ENCODE measurements at regions not wholly inside any gene's neighbourhood (a gene's known extent, or its start where the extent isn't known, plus 50 kb on each side); places are given as distances from the start of the nearest gene placed in this dataset.

DNA sequence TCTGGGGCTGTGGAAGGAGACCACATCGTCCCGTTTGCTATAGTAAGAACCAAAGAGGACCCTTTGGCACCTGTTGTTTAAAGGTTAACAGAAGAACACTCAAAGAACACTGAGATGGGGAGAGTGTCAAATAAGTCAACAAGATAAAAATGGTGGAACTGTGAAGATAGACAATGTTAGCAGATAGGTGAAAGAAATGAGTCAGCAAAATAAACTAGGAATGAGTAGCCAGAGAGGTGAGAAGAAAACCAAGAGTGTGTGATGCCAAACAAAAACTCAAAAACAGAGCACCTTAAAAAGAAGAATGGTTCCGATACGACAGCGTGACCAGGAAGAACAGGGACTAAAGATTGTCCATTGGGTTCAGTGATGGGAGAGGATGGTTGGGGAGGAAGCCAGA lies 74.7 kb upstream of the PIWIL1 start:
- Histone ChIP-seq H3K27ac (ENCODE audit: low read depth, low read length) (no peak overlapping the region), H3K27me3 (ENCODE audit: control insufficient read depth, insufficient read depth, low read length) (peaks cover 75% of the 10 kb centered on the region), H3K36me3 (ENCODE audit: control insufficient read depth, insufficient read depth, low read length) (no peaks in the 10 kb centered on the region), H3K9me3 (ENCODE audit: control insufficient read depth, insufficient read depth, low read length) (no peaks in the 10 kb centered on the region), H3K4me3 (ENCODE audit: low read depth, low read length) (no peak overlapping the region), H3K9ac (ENCODE audit: low read depth, low read length) (no peak overlapping the region), H3K4me1 (ENCODE audit: control insufficient read depth, insufficient read depth, low read length) (no peaks in the 10 kb centered on the region)

DNA sequence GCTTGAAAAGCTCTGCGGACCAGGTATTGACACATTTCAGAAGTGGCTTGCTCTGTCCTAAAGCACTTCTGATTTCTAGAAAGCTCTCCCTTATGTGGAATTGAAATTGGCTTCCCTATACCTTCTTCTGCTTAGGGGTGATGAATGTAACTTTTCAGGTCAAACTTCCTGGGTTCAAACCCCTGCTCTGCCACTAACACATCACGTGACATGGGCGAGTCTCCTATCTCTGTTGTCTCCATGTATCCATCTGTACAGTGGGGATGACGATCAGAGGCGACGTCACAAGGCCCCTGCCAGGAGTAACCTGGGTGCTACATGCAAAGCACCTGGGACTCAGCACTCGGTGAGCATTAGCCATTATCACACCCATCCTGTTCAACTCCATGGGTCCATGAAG lies 73.7 kb upstream of the PIWIL1 start:
- Histone ChIP-seq H3K4me3 (ENCODE audit: low read depth, low read length) (no peak overlapping the region), H3K36me3 (ENCODE audit: control insufficient read depth, insufficient read depth, low read length) (no peaks in the 10 kb centered on the region), H3K9ac (ENCODE audit: low read depth, low read length) (no peak overlapping the region), H3K27me3 (ENCODE audit: control insufficient read depth, insufficient read depth, low read length) (peaks cover 76% of the 10 kb centered on the region), H3K27ac (ENCODE audit: low read depth, low read length) (no peak overlapping the region), H3K9me3 (ENCODE audit: control insufficient read depth, insufficient read depth, low read length) (no peaks in the 10 kb centered on the region), H3K4me1 (ENCODE audit: control insufficient read depth, insufficient read depth, low read length) (no peaks in the 10 kb centered on the region)

DNA sequence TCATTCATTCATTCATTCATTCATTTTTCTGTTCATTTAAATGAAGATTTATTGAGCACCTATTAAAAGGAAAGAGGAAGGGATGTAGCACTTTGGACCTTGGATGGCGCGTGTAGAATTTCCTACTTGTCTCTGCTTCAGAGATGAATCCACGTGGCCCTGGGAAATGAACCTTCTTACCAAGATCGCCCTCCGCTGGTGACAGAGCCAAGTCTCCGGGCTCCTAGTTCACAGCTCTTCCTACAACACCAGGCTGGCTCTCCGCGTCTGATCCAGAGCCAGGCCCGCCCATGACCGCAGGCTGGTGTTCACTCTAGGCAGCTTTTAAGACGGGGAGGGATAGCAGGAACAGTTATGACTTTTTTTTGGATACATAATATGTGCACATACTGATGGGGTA lies 70.9 kb upstream of the PIWIL1 start:
- no peaks in the 10 kb centered on the region for H3K9me3 ChIP-seq (ENCODE audit: control insufficient read depth, insufficient read depth, low read length)
- no peak overlapping the region for H3K4me3 ChIP-seq (ENCODE audit: low read depth, low read length)
- H3K27ac ChIP-seq (ENCODE audit: low read depth, low read length): no peak overlapping the region
- H3K36me3 ChIP-seq (ENCODE audit: control insufficient read depth, insufficient read depth, low read length): no peaks in the 10 kb centered on the region
- H3K9ac ChIP-seq (ENCODE audit: low read depth, low read length): no peak overlapping the region
- H3K27me3 ChIP-seq (ENCODE audit: control insufficient read depth, insufficient read depth, low read length): peaks cover 54% of the 10 kb centered on the region
- H3K4me1 ChIP-seq (ENCODE audit: control insufficient read depth, insufficient read depth, low read length): no peaks in the 10 kb centered on the region

DNA sequence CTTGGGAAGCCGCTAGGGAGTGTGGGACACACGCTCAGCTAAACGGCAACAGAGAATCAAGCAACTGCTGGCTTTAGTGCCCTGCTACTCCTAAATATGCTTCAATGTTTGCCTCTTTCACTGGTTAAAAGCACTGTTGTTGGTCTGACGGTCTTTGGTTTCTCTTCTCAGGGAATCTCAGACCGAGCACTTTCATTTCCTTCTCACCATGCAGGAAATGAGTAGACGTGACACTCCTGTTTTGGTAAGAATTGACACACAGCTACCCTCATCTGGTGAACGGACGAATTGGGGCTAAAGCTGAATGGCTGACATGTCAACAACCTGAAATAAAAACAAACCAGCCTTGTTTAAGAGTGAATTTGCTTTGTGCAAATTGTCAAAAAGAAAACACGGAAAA lies 57.5 kb upstream of the PIWIL1 start:
- H3K27me3 ChIP-seq (ENCODE audit: control insufficient read depth, insufficient read depth, low read length): no peaks in the 10 kb centered on the region; the same call in 1 of the 2 replicates
- H3K36me3 ChIP-seq (ENCODE audit: control insufficient read depth, insufficient read depth, low read length): no peaks in the 10 kb centered on the region
- H3K9ac ChIP-seq (ENCODE audit: low read depth, low read length): no peak overlapping the region
- H3K4me1 ChIP-seq (ENCODE audit: control insufficient read depth, insufficient read depth, low read length): 0 out of 2 replicates have a peak, but pooled peaks cover 2% of the 10 kb centered on the region
- no peak overlapping the region for H3K27ac ChIP-seq (ENCODE audit: low read depth, low read length)
- H3K9me3 ChIP-seq (ENCODE audit: control insufficient read depth, insufficient read depth, low read length): peaks cover 13% of the 10 kb centered on the region
- no peak overlapping the region for H3K4me3 ChIP-seq (ENCODE audit: low read depth, low read length)

DNA sequence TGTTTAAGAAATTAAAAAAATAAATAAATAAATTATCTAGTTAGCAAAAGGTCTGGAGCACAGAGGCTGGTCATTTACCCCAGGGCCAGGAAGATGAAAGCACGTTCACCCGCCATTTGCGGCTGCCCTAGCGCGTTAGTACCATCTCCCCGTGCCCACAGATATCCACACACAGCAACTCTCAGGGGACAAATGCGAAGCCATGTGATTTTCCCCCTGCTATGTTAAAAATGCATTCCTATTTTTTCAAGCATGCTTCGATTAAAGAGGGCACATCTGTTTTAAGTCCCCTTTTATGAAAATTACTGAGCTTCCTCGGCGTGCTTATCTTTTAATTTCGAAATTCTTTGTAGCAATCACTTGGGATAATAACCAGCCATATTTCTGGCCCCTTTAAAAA lies 56.9 kb upstream of the PIWIL1 start:
- Histone ChIP-seq H3K36me3 (ENCODE audit: control insufficient read depth, insufficient read depth, low read length) (no peaks in the 10 kb centered on the region), H3K4me1 (ENCODE audit: control insufficient read depth, insufficient read depth, low read length) (0 out of 2 replicates have a peak, but pooled peaks cover 2% of the 10 kb centered on the region), H3K4me3 (ENCODE audit: low read depth, low read length) (no peak overlapping the region), H3K9ac (ENCODE audit: low read depth, low read length) (no peak overlapping the region), H3K27me3 (ENCODE audit: control insufficient read depth, insufficient read depth, low read length) (no peaks in the 10 kb centered on the region; the same call in 1 of the 2 replicates), H3K27ac (ENCODE audit: low read depth, low read length) (no peak overlapping the region), H3K9me3 (ENCODE audit: control insufficient read depth, insufficient read depth, low read length) (peaks cover 13% of the 10 kb centered on the region)

DNA sequence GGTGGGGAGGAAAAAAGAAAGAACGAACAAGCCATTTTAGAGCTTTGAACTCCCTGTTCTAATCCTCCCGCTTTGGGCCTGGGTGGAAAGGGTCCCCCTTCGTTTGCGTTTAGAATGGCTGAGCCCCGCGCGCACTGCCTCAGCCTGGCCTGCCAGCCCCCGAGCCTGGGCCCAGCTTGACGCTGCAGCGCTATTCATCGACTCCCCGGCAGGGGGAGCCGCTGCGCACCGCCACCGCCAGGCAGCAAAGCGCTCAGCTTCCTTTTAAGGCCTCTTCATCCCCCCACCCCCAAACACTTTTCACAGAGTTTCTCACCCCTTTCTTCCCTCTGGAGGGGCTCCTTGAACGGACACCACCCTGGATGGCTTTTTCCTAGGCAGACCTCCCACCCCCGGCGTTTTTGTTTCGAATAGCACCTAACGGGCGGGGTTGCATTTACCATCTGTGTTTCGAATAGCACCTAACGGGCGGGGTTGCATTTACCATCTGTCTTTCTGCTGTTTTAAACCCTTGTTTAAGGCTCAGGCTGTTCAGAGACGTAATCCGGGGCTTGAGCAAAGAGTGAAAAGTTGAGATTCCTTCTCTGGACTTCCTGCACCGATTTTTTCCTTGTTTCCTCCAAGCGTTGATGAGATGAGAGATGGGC lies 56.4 kb upstream of the PIWIL1 start:
- Histone ChIP-seq H3K36me3 (ENCODE audit: control insufficient read depth, insufficient read depth, low read length) (no peaks in the 10 kb centered on the region), H3K27ac (ENCODE audit: low read depth, low read length) (no peak overlapping the region), H3K27me3 (ENCODE audit: control insufficient read depth, insufficient read depth, low read length) (no peaks in the 10 kb centered on the region; the same call in 1 of the 2 replicates), H3K9me3 (ENCODE audit: control insufficient read depth, insufficient read depth, low read length) (peaks cover 13% of the 10 kb centered on the region), H3K9ac (ENCODE audit: low read depth, low read length) (no peak overlapping the region), H3K4me1 (ENCODE audit: control insufficient read depth, insufficient read depth, low read length) (0 out of 2 replicates have a peak, but pooled peaks cover 2% of the 10 kb centered on the region), H3K4me3 (ENCODE audit: low read depth, low read length) (no peak overlapping the region)

DNA sequence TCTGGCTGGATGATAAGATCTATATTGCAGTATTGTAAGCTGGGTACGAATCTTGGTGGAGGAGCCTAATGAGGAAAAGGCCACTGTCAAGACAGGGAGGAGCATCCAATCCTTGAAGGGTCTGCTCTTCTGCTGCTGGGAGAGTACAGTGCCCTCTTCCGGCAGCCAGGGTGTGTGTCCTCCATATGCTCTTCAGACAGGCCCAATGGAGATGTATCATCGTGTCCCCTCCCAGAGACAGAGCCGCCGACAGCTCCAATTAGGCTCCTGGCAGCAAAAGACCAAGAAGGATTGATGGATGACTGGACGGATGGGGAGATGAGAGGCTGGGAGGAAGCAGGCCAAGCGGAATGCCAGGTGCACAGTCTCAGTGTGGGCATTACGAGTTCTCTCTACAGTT lies 51.6 kb upstream of the PIWIL1 start:
- Histone ChIP-seq H3K36me3 (ENCODE audit: control insufficient read depth, insufficient read depth, low read length) (no peaks in the 10 kb centered on the region), H3K9me3 (ENCODE audit: control insufficient read depth, insufficient read depth, low read length) (peaks cover 20% of the 10 kb centered on the region), H3K9ac (ENCODE audit: low read depth, low read length) (no peak overlapping the region), H3K27ac (ENCODE audit: low read depth, low read length) (no peak overlapping the region), H3K27me3 (ENCODE audit: control insufficient read depth, insufficient read depth, low read length) (no peaks in the 10 kb centered on the region), H3K4me1 (ENCODE audit: control insufficient read depth, insufficient read depth, low read length) (no peaks in the 10 kb centered on the region), H3K4me3 (ENCODE audit: low read depth, low read length) (no peak overlapping the region)

DNA sequence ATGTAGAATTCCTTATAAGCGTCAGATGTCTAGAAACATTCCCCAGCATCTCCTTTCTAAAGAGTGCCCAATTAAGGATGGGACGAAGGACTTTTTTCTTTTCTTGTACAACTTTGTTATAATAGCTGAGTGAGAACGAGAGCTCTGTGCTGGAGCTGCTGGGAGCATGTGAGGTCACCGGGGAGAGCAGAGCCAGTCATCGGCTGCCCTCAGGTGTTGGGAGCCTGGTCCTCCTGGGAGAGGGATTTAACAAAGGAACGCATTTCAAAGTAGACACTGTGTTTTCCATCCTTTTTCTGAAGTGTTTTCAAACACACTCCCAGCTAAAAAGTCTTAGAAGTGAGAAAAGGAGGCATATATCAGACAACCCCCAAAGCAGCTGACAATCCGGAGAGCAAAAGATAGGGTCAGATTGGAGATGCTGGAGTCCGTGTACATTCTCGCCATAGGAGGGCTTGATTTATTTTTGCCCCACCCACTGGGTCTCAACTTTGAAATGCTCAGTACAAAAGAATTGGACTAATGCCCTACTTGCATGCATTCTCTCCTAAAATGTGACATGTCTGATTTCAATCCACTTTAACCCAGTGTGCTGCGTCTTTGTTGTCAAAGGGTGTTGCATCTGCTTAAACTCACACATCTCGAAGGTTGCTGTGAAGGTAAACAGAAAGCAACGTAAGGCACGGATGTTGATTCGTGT lies 50.8 kb upstream of the PIWIL1 start:
- no peak overlapping the region for H3K27ac ChIP-seq (ENCODE audit: low read depth, low read length)
- no peaks in the 10 kb centered on the region for H3K4me1 ChIP-seq (ENCODE audit: control insufficient read depth, insufficient read depth, low read length)
- no peak overlapping the region for H3K4me3 ChIP-seq (ENCODE audit: low read depth, low read length)
- H3K36me3 ChIP-seq (ENCODE audit: control insufficient read depth, insufficient read depth, low read length): no peaks in the 10 kb centered on the region
- no peaks in the 10 kb centered on the region for H3K27me3 ChIP-seq (ENCODE audit: control insufficient read depth, insufficient read depth, low read length)
- no peak overlapping the region for H3K9ac ChIP-seq (ENCODE audit: low read depth, low read length)
- H3K9me3 ChIP-seq (ENCODE audit: control insufficient read depth, insufficient read depth, low read length): peaks cover 20% of the 10 kb centered on the region

All from HUES48 (cell line).